Activated B cell treated with CpG ODN at 0.5 μM for 24 hours (primary cell): ENCODE measurements at regions not wholly inside any gene's neighbourhood (a gene's known extent, or its start where the extent isn't known, plus 50 kb on each side); places are given as distances from the start of the nearest gene placed in this dataset.
"Not testable (repeated sequence)": the region's sequence is repeated elsewhere in the genome, so short reads cannot be mapped to it uniquely, and the experiment has no call there.

Experiments
- ATAC-seq: fragments of 200-7000 bp; cut with Tn5 transposase; one replicate; pipeline ENCODE4 v1.10.0; 2021; ENCODE audit warnings: low read depth, mild to moderate bottlenecking, moderate library complexity
- CTCF ChIA-PET: fragments of 350-600 bp; sonication (Branson Sonifier 250); formaldehyde crosslinking; loops from one replicate; lab custom pipeline; 2021; ENCODE audit warnings: antibody characterized with exemption; lab: Charles Lee
- POLR2A ChIA-PET: fragments of 350-600 bp; sonication (Branson Sonifier 250); formaldehyde crosslinking; loops from one replicate; lab custom pipeline; 2021; ENCODE audit warnings: antibody characterized with exemption; lab: Charles Lee
- DNase-seq: peaks from one replicate; pipeline ENCODE4 v3.0.0; 2022
- H3K27ac Mint-ChIP-seq: one replicate; pipeline ENCODE4 v1.8.0; 2020; ENCODE audit warnings: mixed read lengths
- H3K27me3 Mint-ChIP-seq: one replicate; pipeline ENCODE4 v1.8.0; 2021; ENCODE audit warnings: mixed read lengths
- H3K36me3 Mint-ChIP-seq: one replicate; pipeline ENCODE4 v1.8.0; 2021; ENCODE audit warnings: low read depth, mixed read lengths
- H3K4me1 Mint-ChIP-seq: one replicate; pipeline ENCODE4 v1.8.0; 2021; ENCODE audit warnings: mixed read lengths
- H3K4me3 Mint-ChIP-seq: one replicate; pipeline ENCODE4 v1.8.0; 2020; ENCODE audit warnings: mild to moderate bottlenecking, mixed read lengths
- H3K9me3 Mint-ChIP-seq: one replicate; pipeline ENCODE4 v1.8.0; 2020; ENCODE audit warnings: mixed read lengths
- intact Hi-C: fragments of 100-400 bp; cut with micrococcal nuclease; formaldehyde crosslinking; loops from one replicate; pipeline ENCODE4 v1.15.1; 2024
- TF ChIP-seq, protein P1 (sequence below): fragments of 200-600 bp; IDR thresholded peaks from one replicate; pipeline ENCODE4 v1.8.0; 2022; ENCODE audit warnings: antibody characterized with exemption, mild to moderate bottlenecking

GRCh38 chr11:15685306-15685705 lies 570.6 kb downstream of the INSC start:
- Mint-ChIP-seq H3K4me3 (no peak overlapping the region), H3K27me3 (no peaks in the 10 kb centered on the region), H3K4me1 (no peaks in the 10 kb centered on the region), H3K9me3 (peaks cover 4% of the 10 kb centered on the region), H3K27ac (no peak overlapping the region), H3K36me3 (no peaks in the 10 kb centered on the region)
- DNase-seq = no peak
- POLR2A ChIA-PET = no interaction called here
- CTCF ChIA-PET = no interaction called here
- no peak for ATAC-seq
- intact Hi-C loops = no loop called here
- TF ChIP-seq, protein P1, sequence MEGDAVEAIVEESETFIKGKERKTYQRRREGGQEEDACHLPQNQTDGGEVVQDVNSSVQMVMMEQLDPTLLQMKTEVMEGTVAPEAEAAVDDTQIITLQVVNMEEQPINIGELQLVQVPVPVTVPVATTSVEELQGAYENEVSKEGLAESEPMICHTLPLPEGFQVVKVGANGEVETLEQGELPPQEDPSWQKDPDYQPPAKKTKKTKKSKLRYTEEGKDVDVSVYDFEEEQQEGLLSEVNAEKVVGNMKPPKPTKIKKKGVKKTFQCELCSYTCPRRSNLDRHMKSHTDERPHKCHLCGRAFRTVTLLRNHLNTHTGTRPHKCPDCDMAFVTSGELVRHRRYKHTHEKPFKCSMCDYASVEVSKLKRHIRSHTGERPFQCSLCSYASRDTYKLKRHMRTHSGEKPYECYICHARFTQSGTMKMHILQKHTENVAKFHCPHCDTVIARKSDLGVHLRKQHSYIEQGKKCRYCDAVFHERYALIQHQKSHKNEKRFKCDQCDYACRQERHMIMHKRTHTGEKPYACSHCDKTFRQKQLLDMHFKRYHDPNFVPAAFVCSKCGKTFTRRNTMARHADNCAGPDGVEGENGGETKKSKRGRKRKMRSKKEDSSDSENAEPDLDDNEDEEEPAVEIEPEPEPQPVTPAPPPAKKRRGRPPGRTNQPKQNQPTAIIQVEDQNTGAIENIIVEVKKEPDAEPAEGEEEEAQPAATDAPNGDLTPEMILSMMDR = no peak

DNA sequence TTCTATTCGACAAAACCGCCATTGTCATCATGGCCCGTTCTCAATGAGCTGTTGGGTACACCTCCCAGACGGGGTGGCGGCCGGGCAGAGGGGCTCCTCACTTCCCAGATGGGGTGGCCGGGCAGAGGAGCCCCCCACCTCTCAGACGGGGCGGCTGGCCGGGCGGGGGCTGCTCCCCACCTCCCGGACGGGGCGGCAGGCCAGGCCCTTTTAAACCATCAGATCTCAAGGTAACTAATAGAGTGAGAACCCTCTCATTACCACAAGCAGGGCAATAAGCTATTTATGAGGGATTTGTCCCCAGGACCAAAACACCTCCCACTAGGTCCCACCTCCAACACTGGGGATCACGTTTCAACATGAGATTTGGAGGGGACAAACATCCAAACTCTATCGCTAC lies 571.5 kb downstream of the INSC start:
- H3K9me3 Mint-ChIP-seq, intact Hi-C loops, CTCF ChIA-PET, ATAC-seq, H3K27me3 Mint-ChIP-seq, H3K4me3 Mint-ChIP-seq, H3K4me1 Mint-ChIP-seq, H3K27ac Mint-ChIP-seq, H3K36me3 Mint-ChIP-seq, POLR2A ChIA-PET, DNase-seq: not testable (repeated sequence)

GRCh38 chr11:15687342-15687741 lies 572.6 kb downstream of the INSC start:
- ATAC-seq (no peak), DNase-seq (no peak)
- POLR2A ChIA-PET = no interaction called here
- Mint-ChIP-seq H3K4me3 (no peak overlapping the region), H3K27ac (no peak overlapping the region), H3K27me3 (no peaks in the 10 kb centered on the region), H3K36me3 (no peaks in the 10 kb centered on the region), H3K9me3 (peaks cover 4% of the 10 kb centered on the region), H3K4me1 (no peaks in the 10 kb centered on the region)
- CTCF ChIA-PET = no interaction called here
- intact Hi-C loops = no loop called here
- TF ChIP-seq, protein P1 = no peak

DNA sequence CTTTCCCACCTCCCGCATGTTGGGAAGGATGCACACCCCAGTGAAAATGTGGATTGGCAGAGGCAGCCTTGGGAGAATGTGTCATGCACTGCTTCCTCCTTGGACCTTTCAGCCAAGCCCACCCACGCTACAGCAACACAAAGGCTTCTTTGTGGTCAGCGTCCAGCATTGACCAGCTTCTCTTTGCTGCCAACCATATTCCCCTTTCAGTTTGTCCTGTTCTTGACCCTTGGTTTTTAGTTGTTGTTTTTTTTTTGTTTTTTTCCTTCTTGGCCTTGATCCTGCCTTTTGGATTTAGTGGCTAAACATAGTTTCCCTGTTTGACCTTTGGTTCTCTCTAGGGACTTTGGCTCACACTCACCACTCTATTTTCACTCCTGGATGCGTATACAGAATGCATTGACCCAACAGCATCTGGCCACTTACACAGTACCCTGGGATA lies 573.6 kb downstream of the INSC start:
- H3K9me3 Mint-ChIP-seq = peaks cover 4% of the 10 kb centered on the region
- H3K27me3 Mint-ChIP-seq = no peaks in the 10 kb centered on the region
- H3K27ac Mint-ChIP-seq = no peak overlapping the region
- ATAC-seq (no peak), DNase-seq (no peak)
- no peaks in the 10 kb centered on the region for H3K36me3 Mint-ChIP-seq
- ChIA-PET POLR2A (no interaction called here), CTCF (no interaction called here)
- H3K4me3 Mint-ChIP-seq = no peak overlapping the region
- intact Hi-C loops = no loop called here
- TF ChIP-seq, protein P1 = no peak
- H3K4me1 Mint-ChIP-seq = no peaks in the 10 kb centered on the region

GRCh38 chr11:15690320-15690719 lies 575.6 kb downstream of the INSC start:
- ChIA-PET CTCF (no interaction called here), POLR2A (no interaction called here)
- DNase-seq = no peak
- peaks cover 2% of the 10 kb centered on the region for H3K9me3 Mint-ChIP-seq
- H3K4me1 Mint-ChIP-seq = no peaks in the 10 kb centered on the region
- no peaks in the 10 kb centered on the region for H3K36me3 Mint-ChIP-seq
- H3K27me3 Mint-ChIP-seq = no peaks in the 10 kb centered on the region
- no peak overlapping the region for H3K27ac Mint-ChIP-seq
- ATAC-seq = no peak
- intact Hi-C loops = no loop called here
- no peak overlapping the region for H3K4me3 Mint-ChIP-seq
- TF ChIP-seq, protein P1 = no peak

- Mint-ChIP-seq H3K4me3 (no peak overlapping the region), H3K27ac (no peak overlapping the region), H3K36me3 (no peaks in the 10 kb centered on the region), H3K27me3 (no peaks in the 10 kb centered on the region), H3K9me3 (no peaks in the 10 kb centered on the region), H3K4me1 (no peaks in the 10 kb centered on the region)
- ATAC-seq (no peak), DNase-seq (no peak)
- POLR2A ChIA-PET = no interaction called here
- TF ChIP-seq, protein P1 = no peak
- CTCF ChIA-PET = no interaction called here
- intact Hi-C loops = no loop called here
Measured at GRCh38 chr11:15692739-15693138, 578.0 kb downstream of the INSC start.
